ENCODE measurements at regions not wholly inside any gene's neighbourhood (a gene's known extent, or its start where the extent isn't known, plus 50 kb on each side); places are given as distances from the start of the nearest gene placed in this dataset.
A peak's percentile ranks its signal among the peaks of the same experiment; 100 is the strongest.

DNA sequence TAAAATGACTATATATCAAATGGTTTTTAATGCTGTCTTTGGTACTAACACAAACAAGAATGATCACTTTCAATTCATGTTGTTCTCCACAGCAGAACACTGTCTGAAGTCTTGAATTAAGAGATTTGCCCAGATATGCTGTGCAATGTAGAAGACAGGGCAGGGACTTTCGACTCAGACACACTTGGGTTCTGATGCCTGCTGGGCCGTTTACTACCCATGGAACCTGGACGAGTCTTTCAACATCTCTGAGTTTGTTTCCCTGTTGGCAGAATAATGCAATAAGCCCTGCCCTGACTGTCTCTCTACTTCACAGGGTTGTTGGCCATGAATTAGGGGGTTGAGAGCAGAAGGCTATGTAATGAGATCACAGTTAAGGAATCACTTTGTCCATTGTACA lies 162.6 kb upstream of the TMPO start:
- TF ChIP-seq NFYB (IDR thresholded peaks at IDR 0.05; ENCODE audit: insufficient read depth, low read depth, low read length) (no peak), TAF1 (IDR thresholded peaks at IDR 0.05; ENCODE audit: borderline replicate concordance, low read depth, low read length) (no peak), WRNIP1 (IDR thresholded peaks at IDR 0.05; ENCODE audit: borderline replicate concordance, low read depth, low read length) (no peak), SPI1 (IDR thresholded peaks at IDR 0.05; ENCODE audit: borderline replicate concordance, insufficient read depth, low read depth, low read length) (no peak), CHD1 (IDR thresholded peaks at IDR 0.05; ENCODE audit: low read depth, low read length) (no peak), IKZF1 (conservative IDR thresholded peaks at IDR 0.05) (no peak), SIN3A (IDR thresholded peaks at IDR 0.05; ENCODE audit: low read depth, low read length) (no peak), CHD2 (IDR thresholded peaks at IDR 0.05; ENCODE audit: borderline replicate concordance, low read depth, low read length) (no peak), EZH2 (IDR thresholded peaks at IDR 0.05; ENCODE audit: borderline replicate concordance, control insufficient read depth, low read depth, low read length) (no peak), BCL11A (IDR thresholded peaks at IDR 0.05; ENCODE audit: low read depth, low read length) (no peak)
- TF ChIP-seq, protein P1, sequence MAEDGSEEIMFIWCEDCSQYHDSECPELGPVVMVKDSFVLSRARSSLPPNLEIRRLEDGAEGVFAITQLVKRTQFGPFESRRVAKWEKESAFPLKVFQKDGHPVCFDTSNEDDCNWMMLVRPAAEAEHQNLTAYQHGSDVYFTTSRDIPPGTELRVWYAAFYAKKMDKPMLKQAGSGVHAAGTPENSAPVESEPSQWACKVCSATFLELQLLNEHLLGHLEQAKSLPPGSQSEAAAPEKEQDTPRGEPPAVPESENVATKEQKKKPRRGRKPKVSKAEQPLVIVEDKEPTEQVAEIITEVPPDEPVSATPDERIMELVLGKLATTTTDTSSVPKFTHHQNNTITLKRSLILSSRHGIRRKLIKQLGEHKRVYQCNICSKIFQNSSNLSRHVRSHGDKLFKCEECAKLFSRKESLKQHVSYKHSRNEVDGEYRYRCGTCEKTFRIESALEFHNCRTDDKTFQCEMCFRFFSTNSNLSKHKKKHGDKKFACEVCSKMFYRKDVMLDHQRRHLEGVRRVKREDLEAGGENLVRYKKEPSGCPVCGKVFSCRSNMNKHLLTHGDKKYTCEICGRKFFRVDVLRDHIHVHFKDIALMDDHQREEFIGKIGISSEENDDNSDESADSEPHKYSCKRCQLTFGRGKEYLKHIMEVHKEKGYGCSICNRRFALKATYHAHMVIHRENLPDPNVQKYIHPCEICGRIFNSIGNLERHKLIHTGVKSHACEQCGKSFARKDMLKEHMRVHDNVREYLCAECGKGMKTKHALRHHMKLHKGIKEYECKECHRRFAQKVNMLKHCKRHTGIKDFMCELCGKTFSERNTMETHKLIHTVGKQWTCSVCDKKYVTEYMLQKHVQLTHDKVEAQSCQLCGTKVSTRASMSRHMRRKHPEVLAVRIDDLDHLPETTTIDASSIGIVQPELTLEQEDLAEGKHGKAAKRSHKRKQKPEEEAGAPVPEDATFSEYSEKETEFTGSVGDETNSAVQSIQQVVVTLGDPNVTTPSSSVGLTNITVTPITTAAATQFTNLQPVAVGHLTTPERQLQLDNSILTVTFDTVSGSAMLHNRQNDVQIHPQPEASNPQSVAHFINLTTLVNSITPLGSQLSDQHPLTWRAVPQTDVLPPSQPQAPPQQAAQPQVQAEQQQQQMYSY (CRISPR knock-in tag; IDR thresholded peaks at IDR 0.05) = no peak
- TF ChIP-seq, protein P2, sequence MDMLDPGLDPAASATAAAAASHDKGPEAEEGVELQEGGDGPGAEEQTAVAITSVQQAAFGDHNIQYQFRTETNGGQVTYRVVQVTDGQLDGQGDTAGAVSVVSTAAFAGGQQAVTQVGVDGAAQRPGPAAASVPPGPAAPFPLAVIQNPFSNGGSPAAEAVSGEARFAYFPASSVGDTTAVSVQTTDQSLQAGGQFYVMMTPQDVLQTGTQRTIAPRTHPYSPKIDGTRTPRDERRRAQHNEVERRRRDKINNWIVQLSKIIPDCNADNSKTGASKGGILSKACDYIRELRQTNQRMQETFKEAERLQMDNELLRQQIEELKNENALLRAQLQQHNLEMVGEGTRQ (IDR thresholded peaks at IDR 0.05; ENCODE audit: borderline replicate concordance, low read depth, low read length) = no peak
- TF ChIP-seq, protein P3, sequence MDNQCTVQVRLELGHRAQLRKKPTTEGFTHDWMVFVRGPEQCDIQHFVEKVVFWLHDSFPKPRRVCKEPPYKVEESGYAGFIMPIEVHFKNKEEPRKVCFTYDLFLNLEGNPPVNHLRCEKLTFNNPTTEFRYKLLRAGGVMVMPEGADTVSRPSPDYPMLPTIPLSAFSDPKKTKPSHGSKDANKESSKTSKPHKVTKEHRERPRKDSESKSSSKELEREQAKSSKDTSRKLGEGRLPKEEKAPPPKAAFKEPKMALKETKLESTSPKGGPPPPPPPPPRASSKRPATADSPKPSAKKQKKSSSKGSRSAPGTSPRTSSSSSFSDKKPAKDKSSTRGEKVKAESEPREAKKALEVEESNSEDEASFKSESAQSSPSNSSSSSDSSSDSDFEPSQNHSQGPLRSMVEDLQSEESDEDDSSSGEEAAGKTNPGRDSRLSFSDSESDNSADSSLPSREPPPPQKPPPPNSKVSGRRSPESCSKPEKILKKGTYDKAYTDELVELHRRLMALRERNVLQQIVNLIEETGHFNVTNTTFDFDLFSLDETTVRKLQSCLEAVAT (IDR thresholded peaks at IDR 0.05) = no peak
- CTCF ChIA-PET = interaction anchor here (0.9 to 2.8 kb wide), 6 partner anchors 10 to 379 kb away, joined by 3 to 18 read pairs (median 8); no protein-coding TSS in a partner anchor
- Histone ChIP-seq H3K4me1 (ENCODE audit: control insufficient read depth, insufficient read depth, low read length) (peaks cover 4% of the 10 kb centered on the region; the same call in 1 of the 2 replicates), H3K36me3 (ENCODE audit: control insufficient read depth in 2 of 2, insufficient read depth in 2 of 2, low read length in 1 of 2) (no peaks in the 10 kb centered on the region), H3K79me2 (ENCODE audit: control insufficient read depth, insufficient read depth, low read length) (no peaks in the 10 kb centered on the region), H3K4me3 (no peak overlapping the region), H3K9ac (ENCODE audit: control insufficient read depth, insufficient read depth, low read length) (no peak overlapping the region), H3K27me3 (replicated peaks in 1 of 2; ENCODE audit: control insufficient read depth in 2 of 2, insufficient read depth in 2 of 2, low read length in 1 of 2) (no peaks in the 10 kb centered on the region), H3K9me3 (replicated peaks; ENCODE audit: control insufficient read depth, insufficient read depth, low read length) (no peaks in the 10 kb centered on the region), H3K4me2 (ENCODE audit: control insufficient read depth, insufficient read depth) (no peak overlapping the region), H3K27ac (ENCODE audit: control insufficient read depth, insufficient read depth) (no peak overlapping the region), H4K20me1 (ENCODE audit: control insufficient read depth, insufficient read depth) (no peaks in the 10 kb centered on the region), H2AFZ (ENCODE audit: control insufficient read depth, low read depth, low read length) (no peak overlapping the region)
- DNase-seq (ENCODE audit: low read depth, low spot score) (no peak), ATAC-seq (peak; percentile 58), FAIRE-seq (peak; percentile 13)
- no TSS peak for BruUV-seq (replicated peaks)
- RAD21 ChIA-PET (ENCODE audit: unreplicated experiment) = interaction anchor here (0.8 to 2.6 kb wide), 7 partner anchors 10 to 1781 kb away, joined by 3 to 35 read pairs (median 5); no protein-coding TSS in a partner anchor
- SMC1A ChIA-PET (ENCODE audit: uncharacterized antibody, unreplicated experiment) = interaction anchor here (0.7 to 6.8 kb wide), 13 partner anchors 9 to 1776 kb away, joined by 3 to 80 read pairs (median 4); no protein-coding TSS in a partner anchor
- WGBS (ENCODE audit: insufficient coverage, insufficient replicate concordance, low lambda C conversion rate, missing lambda C conversion rate) = 6% methylated on average over 3 of the region's 3 CpGs
- in situ Hi-C loops (cut with MboI) (no loop called here), intact Hi-C loops (cut with micrococcal nuclease; ENCODE audit: unreplicated experiment) (no loop called here)
- POLR2A ChIA-PET = interaction anchor here (2.6 kb wide), 1 partner anchor 15 kb away, joined by 8 read pairs; no protein-coding TSS in a partner anchor
